ELF-1 (cell line): ENCODE measurements at regions not wholly inside any gene's neighbourhood (a gene's known extent, or its start where the extent isn't known, plus 50 kb on each side); places are given as distances from the start of the nearest gene placed in this dataset.

Source experiments
- DNase-seq: peaks from one replicate; pipeline ENCODE4 v3.0.0-alpha.2; 2016; ENCODE audit warnings: low read depth, low spot score

DNA sequence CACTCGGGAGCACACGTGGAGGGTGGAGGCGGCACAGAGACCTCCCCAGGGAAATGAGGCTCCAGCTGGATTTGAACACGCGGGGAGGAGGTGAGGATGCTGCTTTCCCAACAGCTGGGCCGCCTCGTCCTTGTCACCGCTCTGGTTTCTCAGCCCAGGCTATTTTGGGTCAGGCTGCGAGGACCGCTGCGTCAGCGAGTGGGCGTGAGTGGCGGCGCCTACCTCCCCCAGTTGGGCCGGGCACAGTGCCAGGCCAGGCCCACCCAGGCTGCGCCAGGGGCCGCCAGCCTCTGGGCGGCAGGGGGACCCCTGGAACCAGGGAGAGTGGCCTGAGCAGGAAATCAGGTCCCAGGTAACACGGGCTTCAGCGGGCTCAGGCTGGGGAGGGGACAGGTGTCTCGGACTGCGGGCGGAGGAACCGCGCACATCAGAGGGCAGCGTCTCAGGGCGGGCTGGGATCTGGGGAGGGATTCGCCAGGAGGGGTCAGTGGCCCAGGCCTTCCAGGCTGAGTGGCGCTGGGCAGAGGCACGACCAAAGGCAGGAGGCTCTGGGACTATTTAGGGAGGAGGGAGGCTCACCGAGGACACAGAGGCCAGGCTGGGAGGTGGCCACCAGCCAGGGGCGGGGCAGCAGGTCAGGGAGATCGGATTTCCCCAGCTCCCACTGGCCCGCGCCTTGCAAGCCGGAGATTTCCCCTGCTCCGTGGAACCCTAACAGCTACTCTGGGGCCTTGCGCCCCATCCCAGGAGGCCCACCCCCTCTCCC is 125.2 kb upstream of the RET start:
- peak; percentile 69 for DNase-seq

DNA sequence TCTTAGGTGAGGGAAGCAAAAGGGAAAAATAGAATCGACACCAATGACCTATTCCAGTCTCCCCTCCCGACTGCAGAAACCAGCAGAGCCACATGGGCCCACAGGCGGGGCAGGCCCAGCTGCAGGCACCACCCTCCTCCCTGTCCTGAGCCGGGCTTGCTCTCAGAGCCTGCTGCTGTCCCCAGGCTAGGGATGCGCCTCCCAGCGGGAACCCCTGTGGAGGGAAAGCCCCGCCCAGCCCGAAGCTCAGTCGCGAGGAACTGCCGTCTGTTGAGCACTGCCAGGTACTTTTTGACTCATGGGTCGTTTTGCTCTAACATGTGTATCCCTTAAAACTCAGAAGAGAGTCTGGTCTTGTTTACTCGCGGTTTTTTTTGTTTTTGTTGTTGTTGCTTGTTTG is 124.5 kb upstream of the RET start:
- peak; percentile 93 for DNase-seq

- no peak for DNase-seq
Observed at GRCh38 chr10:42952931-42953683, 123.8 kb upstream of the RET start.

- peak; percentile 0 for DNase-seq
Observed at GRCh38 chr10:42953684-42954674, 122.9 kb upstream of the RET start.

GRCh38 chr10:42954766-42955492 is 121.9 kb upstream of the RET start:
- no peak for DNase-seq

- no peak for DNase-seq
Observed at GRCh38 chr10:42955493-42955889, 121.4 kb upstream of the RET start.

- no peak for DNase-seq
Observed at GRCh38 chr10:42956045-42956444, 120.8 kb upstream of the RET start.

GRCh38 chr10:42958142-42958868 is 118.6 kb upstream of the RET start:
- DNase-seq = peak; percentile 0

- peak; percentile 0 for DNase-seq
Observed at GRCh38 chr10:42959833-42960232, 117.0 kb upstream of the RET start.

DNA sequence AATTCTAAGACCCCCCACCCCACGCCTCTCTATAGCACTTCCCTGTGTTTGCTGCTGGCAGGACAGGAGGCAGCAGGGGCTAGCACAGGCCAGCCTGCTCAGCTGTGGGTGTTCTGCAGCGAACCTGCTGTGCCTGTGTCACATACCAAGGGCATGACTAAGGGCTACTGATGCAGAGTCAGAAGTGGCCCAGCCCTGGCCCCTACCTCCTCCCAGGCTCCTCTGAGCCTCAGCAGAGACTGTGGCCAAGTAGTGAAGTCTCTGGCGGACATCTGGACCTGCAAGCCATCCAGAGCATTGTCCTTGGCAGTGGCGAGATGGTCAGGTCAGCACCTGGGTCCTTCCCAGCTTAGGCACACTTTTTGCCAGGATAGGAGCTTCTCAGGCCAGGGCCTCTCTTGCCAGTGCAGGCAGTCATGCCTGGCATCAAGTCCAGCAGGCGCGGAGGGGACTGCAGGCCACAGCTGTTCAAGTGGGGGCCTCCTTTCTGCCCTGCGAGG is 116.3 kb upstream of the RET start:
- DNase-seq = peak; percentile 70

DNA sequence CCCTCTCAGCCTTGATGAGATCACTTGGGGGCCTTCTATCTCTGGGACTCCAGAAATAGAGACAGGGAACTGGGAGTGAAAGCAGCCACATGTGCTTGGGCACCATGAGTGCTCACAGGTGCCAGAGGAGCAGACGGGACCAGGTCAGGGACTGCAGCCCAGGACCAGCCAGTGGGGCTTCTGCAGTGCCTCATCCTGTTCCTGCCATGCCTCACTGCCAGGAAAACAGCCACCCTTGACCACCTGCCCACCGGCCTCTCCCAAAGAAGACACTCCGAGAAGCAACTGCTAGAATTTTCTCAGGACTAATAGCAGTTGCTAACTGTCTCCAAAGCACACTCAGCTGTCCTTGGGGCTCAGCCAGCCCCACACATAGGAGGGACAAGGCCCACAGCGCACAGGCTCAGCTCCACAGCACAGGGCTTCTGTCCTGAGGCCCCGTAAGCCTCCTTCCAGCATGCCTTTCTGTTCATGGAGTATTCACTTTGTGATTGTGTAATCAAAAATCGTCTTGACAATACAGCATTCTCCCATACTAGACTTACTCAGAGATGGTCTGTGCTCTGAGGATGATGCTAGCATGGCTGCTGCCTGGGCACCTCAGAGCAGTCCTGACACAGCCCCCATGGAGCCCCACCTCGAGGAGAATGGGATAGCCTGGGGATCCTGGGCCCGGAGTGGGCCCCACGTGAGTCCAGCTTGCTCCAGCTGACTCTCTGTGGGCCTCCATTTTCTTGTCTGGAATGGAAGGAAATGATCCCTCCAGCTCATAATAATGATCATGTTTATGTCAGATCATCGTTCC is 115.7 kb upstream of the RET start:
- DNase-seq = peak; percentile 0

- DNase-seq = no peak
Observed at GRCh38 chr10:42961796-42962109, 115.1 kb upstream of the RET start.

DNA sequence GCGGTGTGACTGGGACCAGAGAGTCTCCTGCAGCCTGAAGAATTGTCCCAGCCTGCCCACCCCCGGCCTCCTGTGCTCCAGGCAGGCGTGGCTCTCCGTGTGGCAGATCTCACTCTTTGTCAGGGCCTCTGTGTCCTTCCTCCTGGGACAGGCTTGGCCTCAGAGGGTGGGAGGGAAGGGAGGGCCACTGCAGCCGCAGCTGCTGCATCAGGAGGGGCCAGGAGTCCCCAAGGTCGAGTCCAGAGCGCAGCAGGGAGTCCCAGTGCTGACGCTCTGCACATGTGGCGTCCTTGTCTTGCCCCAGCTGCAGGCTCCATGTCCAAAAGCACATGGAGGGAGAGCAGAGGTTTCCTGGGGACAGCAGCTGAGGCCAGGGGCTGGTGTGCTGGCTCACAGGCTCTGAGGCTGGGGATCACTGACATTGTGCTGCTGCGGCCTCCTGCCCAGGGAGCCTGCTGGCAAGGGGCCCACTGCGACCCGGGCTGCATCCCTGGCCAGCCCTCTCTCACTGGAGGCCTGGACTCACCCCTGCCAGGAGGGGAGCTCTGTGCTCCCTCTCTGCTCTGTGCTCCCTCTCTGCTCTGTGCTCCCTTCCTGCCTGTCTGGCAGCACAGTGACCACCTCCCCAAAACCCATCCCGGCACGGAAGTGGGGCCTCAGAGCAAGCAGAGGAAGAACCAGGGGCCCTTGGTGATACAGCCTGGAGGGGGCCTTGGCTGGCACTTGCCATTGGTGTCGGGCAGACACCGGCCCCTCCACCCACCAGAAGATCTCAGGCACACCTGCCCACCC is 114.6 kb upstream of the RET start:
- DNase-seq = no peak

GRCh38 chr10:42962902-42963231 is 114.0 kb upstream of the RET start:
- no peak for DNase-seq

DNA sequence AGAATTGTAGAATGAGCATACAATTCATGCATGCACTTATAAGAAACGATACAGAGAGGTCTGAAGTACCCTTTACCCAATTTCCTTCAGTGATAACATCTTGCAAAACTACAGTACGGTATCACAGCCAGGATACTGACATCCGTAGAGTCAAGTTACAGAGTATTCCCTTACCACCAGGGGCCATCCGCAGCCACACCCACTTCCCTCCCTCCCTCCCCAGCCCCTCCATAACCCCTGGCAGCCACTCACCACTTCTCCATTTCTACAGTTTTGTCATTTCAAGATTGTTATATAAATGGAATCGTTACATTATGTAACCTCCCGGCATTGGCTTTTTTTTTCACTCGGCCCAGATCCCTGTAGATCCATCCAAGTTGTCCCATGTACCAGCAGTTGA is 113.6 kb upstream of the RET start:
- DNase-seq = no peak

GRCh38 chr10:42969147-42969546 is 107.7 kb upstream of the RET start:
- no peak for DNase-seq

DNA sequence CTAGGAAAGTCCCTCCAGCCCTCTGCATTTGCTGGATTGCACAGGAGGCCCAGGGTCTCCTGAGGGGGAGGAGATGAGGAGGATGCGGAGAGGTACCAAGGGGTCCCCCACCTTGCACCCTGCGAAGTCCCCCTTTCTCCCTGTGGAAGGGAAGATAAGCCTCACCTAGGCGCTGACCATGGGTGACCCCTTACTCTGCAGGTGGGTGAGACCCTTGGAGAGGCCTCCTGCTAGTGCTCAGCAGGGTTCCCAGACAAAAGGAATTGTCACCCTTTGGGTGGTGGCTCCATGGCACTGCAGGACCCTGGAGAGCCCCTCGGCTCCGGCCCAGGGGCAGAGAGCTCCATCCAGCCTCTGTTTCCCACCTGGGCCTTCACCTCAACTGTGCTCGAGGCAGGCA is 107.0 kb upstream of the RET start:
- no peak for DNase-seq

DNA sequence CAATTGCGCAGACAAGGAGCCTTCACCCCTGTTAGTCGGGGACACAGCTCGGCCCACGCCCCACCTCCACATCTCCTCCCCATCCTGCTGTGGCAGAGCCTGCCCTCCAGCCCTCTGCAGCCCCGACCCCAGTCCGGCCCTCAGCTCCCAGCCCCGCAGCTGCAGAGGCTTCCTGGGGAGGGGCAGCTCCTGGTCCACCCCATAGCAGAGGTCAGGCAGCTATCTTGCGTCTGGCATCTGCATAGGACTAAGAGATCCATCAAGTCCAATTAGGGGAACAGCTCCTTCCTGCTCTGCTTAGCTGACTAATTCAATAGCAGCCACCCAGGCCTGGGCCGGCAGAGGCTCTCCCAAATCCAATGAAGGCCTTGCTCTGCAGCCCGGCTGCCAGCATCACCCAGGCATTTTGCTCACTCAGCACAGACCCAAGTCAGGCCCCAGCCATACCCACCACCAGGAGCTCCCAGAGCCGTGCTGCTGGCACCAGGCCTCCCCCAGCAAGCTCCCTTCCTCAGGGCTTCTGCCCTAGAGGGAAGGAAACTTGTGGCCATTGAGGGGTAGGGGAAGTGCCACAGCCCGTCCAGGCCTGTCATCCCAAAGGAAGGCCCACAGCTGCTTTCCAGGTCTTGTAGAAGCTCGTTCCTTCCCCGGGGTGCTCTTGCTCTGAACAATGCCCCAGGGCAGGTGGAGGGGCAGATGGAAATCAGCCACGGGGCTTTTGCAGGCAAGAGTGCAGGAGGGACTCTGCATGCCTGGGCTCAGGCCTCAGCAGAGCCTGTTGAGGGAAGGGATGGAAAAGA is 106.2 kb upstream of the RET start:
- DNase-seq = no peak
